ENCODE measurements at regions not wholly inside any gene's neighbourhood (a gene's known extent, or its start where the extent isn't known, plus 50 kb on each side); places are given as distances from the start of the nearest gene placed in this dataset.

- H3K9me2 ChIP-seq (ENCODE audit: low read depth, low read length), result no peaks in the 10 kb centered on the region
- H3K27me3 ChIP-seq (ENCODE audit: insufficient read depth, low read length), result no peaks in the 10 kb centered on the region
- peaks cover 19% of the 10 kb centered on the region for H3K79me2 ChIP-seq (ENCODE audit: insufficient read depth, low read length)
- TF ChIP-seq EZH2 (IDR thresholded peaks at IDR 0.05; ENCODE audit: borderline replicate concordance, low read length) (no peak), CTCF (IDR thresholded peaks at IDR 0.05; ENCODE audit: low read length) (no peak)
- no peak overlapping the region for H3K4me2 ChIP-seq (ENCODE audit: low read length)
- H3F3A ChIP-seq (ENCODE audit: insufficient read depth, low read length), result no peaks in the 10 kb centered on the region
- H3K4me1 ChIP-seq (ENCODE audit: insufficient read depth, low read length, severe bottlenecking), result peaks cover 14% of the 10 kb centered on the region
- H3K9ac ChIP-seq (ENCODE audit: low read length), result no peak overlapping the region
- no peaks in the 10 kb centered on the region for H3K36me3 ChIP-seq (ENCODE audit: insufficient read depth, low read length)
- no peaks in the 10 kb centered on the region for H4K20me1 ChIP-seq (ENCODE audit: insufficient read depth, low read length)
- H3K27ac ChIP-seq (ENCODE audit: low read depth, low read length, poor library complexity, severe bottlenecking), result no peak overlapping the region
- H3K4me3 ChIP-seq (ENCODE audit: low read depth, low read length, poor library complexity, severe bottlenecking), result no peak overlapping the region
- H2AFZ ChIP-seq (ENCODE audit: low read length), result no peak overlapping the region
- H3K9me3 ChIP-seq (ENCODE audit: low read length), result no peaks in the 10 kb centered on the region
Measured at GRCh38 chr2:134141598-134142340, 112.1 kb upstream of the MGAT5 start.

- Histone ChIP-seq H3K9ac (ENCODE audit: low read length) (no peak overlapping the region), H3K9me3 (ENCODE audit: low read length) (no peaks in the 10 kb centered on the region), H3K4me1 (ENCODE audit: insufficient read depth, low read length, severe bottlenecking) (peaks cover 11% of the 10 kb centered on the region), H3K4me2 (ENCODE audit: low read length) (no peak overlapping the region), H3K36me3 (ENCODE audit: insufficient read depth, low read length) (no peaks in the 10 kb centered on the region), H2AFZ (ENCODE audit: low read length) (no peak overlapping the region), H3F3A (ENCODE audit: insufficient read depth, low read length) (no peaks in the 10 kb centered on the region), H3K9me2 (ENCODE audit: low read depth, low read length) (no peaks in the 10 kb centered on the region), H4K20me1 (ENCODE audit: insufficient read depth, low read length) (no peaks in the 10 kb centered on the region), H3K4me3 (ENCODE audit: low read depth, low read length, poor library complexity, severe bottlenecking) (no peak overlapping the region), H3K27me3 (ENCODE audit: insufficient read depth, low read length) (no peaks in the 10 kb centered on the region), H3K27ac (ENCODE audit: low read depth, low read length, poor library complexity, severe bottlenecking) (no peak overlapping the region), H3K79me2 (ENCODE audit: insufficient read depth, low read length) (peaks cover 21% of the 10 kb centered on the region)
- no peak for TF ChIP-seq CTCF (IDR thresholded peaks at IDR 0.05; ENCODE audit: low read length)
- TF ChIP-seq EZH2 (IDR thresholded peaks at IDR 0.05; ENCODE audit: borderline replicate concordance, low read length), result no peak
Measured at GRCh38 chr2:134142341-134142738, 111.5 kb upstream of the MGAT5 start.

GRCh38 chr2:134142903-134143302 is 111.0 kb upstream of the MGAT5 start:
- Histone ChIP-seq H3K27ac (ENCODE audit: low read depth, low read length, poor library complexity, severe bottlenecking) (no peak overlapping the region), H3F3A (ENCODE audit: insufficient read depth, low read length) (no peaks in the 10 kb centered on the region), H3K27me3 (ENCODE audit: insufficient read depth, low read length) (no peaks in the 10 kb centered on the region), H3K36me3 (ENCODE audit: insufficient read depth, low read length) (no peaks in the 10 kb centered on the region), H3K9ac (ENCODE audit: low read length) (no peak overlapping the region), H3K79me2 (ENCODE audit: insufficient read depth, low read length) (peaks cover 18% of the 10 kb centered on the region), H2AFZ (ENCODE audit: low read length) (no peak overlapping the region), H3K9me2 (ENCODE audit: low read depth, low read length) (no peaks in the 10 kb centered on the region), H3K4me3 (ENCODE audit: low read depth, low read length, poor library complexity, severe bottlenecking) (no peak overlapping the region), H3K9me3 (ENCODE audit: low read length) (no peaks in the 10 kb centered on the region), H4K20me1 (ENCODE audit: insufficient read depth, low read length) (no peaks in the 10 kb centered on the region), H3K4me1 (ENCODE audit: insufficient read depth, low read length, severe bottlenecking) (peaks cover 10% of the 10 kb centered on the region), H3K4me2 (ENCODE audit: low read length) (no peak overlapping the region)
- no peak for TF ChIP-seq CTCF (IDR thresholded peaks at IDR 0.05; ENCODE audit: low read length)
- no peak for TF ChIP-seq EZH2 (IDR thresholded peaks at IDR 0.05; ENCODE audit: borderline replicate concordance, low read length)
